Gastrocnemius medialis (tissue), 4 donors: ENCODE measurements at regions not wholly inside any gene's neighbourhood (a gene's known extent, or its start where the extent isn't known, plus 50 kb on each side); places are given as distances from the start of the nearest gene placed in this dataset.

Experiments used
- POLR2A ChIP-seq, 2 donors: fragments of 450-650 bp; IDR thresholded peaks; one replicate each; pipeline ENCODE4 v1.6.1; 2017; ENCODE audit warnings: antibody characterized with exemption in 2 of 2, mild to moderate bottlenecking in 2 of 2, moderate library complexity in 2 of 2
- TF ChIP-seq, protein P1 (sequence below), 5 experiments: fragments of 450-650 bp in 3 of 5; fragments of 200-600 bp in 2 of 5; sonication (generic) in 2 of 5; IDR thresholded peaks in 4 of 5; conservative IDR thresholded peaks in 1 of 5; 1 replicate in 4 of 5; 2 replicates in 1 of 5; pipeline ENCODE4 v1.5.1; 2016 to 2019; ENCODE audit warnings: antibody characterized with exemption in 5 of 5, mild to moderate bottlenecking in 3 of 5, moderate library complexity in 3 of 5

DNA sequence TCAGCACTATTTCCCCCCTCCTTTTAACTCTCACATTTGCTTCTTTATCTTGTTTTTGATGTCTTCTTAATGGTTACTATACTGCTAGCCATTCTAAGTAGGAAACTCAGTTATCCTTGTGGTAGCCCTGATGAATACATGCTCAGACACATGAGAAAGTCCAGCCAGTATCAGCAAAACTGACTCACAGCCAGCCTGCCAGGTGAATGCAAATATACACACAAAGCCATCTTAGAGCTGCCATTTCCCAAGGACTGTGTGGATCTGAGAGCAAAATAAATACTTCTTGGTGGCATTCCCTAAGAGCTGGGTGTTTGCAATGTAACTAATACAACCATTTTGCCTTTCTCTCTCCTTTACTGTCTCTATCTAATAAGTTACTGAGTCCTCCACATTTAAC lies 455.2 kb downstream of the CCER1 start:
- TF ChIP-seq, protein P1, sequence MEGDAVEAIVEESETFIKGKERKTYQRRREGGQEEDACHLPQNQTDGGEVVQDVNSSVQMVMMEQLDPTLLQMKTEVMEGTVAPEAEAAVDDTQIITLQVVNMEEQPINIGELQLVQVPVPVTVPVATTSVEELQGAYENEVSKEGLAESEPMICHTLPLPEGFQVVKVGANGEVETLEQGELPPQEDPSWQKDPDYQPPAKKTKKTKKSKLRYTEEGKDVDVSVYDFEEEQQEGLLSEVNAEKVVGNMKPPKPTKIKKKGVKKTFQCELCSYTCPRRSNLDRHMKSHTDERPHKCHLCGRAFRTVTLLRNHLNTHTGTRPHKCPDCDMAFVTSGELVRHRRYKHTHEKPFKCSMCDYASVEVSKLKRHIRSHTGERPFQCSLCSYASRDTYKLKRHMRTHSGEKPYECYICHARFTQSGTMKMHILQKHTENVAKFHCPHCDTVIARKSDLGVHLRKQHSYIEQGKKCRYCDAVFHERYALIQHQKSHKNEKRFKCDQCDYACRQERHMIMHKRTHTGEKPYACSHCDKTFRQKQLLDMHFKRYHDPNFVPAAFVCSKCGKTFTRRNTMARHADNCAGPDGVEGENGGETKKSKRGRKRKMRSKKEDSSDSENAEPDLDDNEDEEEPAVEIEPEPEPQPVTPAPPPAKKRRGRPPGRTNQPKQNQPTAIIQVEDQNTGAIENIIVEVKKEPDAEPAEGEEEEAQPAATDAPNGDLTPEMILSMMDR (IDR thresholded peaks at IDR 0.05 in 4 of 5, conservative IDR thresholded peaks at IDR 0.05 in 1 of 5), result no peak
- no peak for TF ChIP-seq POLR2A (IDR thresholded peaks at IDR 0.05)
